Activated CD4-positive, alpha-beta memory T cell treated with anti-CD3 and anti-CD28 coated beads for 36 hours (primary cell): ENCODE measurements at regions not wholly inside any gene's neighbourhood (a gene's known extent, or its start where the extent isn't known, plus 50 kb on each side); places are given as distances from the start of the nearest gene placed in this dataset.

ENCODE experiments used
- CTCF ChIA-PET: fragments of 350-600 bp; sonication (Branson Sonifier 250); formaldehyde crosslinking; loops from one replicate; lab custom pipeline; 2021; ENCODE audit warnings: antibody characterized with exemption, inconsistent platforms; lab: Charles Lee
- POLR2A ChIA-PET: fragments of 350-600 bp; sonication (Branson Sonifier 250); formaldehyde crosslinking; loops from one replicate; lab custom pipeline; 2021; ENCODE audit warnings: antibody characterized with exemption; lab: Charles Lee
- DNase-seq: peaks from one replicate; pipeline ENCODE4 v3.0.0-alpha.2; 2020
- H3K27ac Mint-ChIP-seq: one replicate; pipeline ENCODE4 v1.8.0; 2021; ENCODE audit warnings: mixed read lengths
- H3K27me3 Mint-ChIP-seq: one replicate; pipeline ENCODE4 v1.8.0; 2021; ENCODE audit warnings: mixed read lengths
- H3K36me3 Mint-ChIP-seq: one replicate; pipeline ENCODE4 v1.8.0; 2021; ENCODE audit warnings: mixed read lengths
- H3K4me1 Mint-ChIP-seq: one replicate; pipeline ENCODE4 v1.8.0; 2021; ENCODE audit warnings: low read depth, mixed read lengths
- H3K4me3 Mint-ChIP-seq: one replicate; pipeline ENCODE4 v1.8.0; 2021; ENCODE audit warnings: mild to moderate bottlenecking, mixed read lengths
- H3K9me3 Mint-ChIP-seq: one replicate; pipeline ENCODE4 v1.8.0; 2021; ENCODE audit warnings: mixed read lengths
- intact Hi-C: fragments of 100-400 bp; cut with micrococcal nuclease; formaldehyde crosslinking; loops from one replicate; pipeline ENCODE4 v1.15.1; 2023

- Mint-ChIP-seq H3K4me1 (no peaks in the 10 kb centered on the region), H3K27me3 (peaks cover 11% of the 10 kb centered on the region), H3K4me3 (no peak overlapping the region), H3K36me3 (no peaks in the 10 kb centered on the region), H3K9me3 (no peaks in the 10 kb centered on the region), H3K27ac (no peak overlapping the region)
- intact Hi-C loops, result no loop called here
- DNase-seq, result no peak
- POLR2A ChIA-PET, result no interaction called here
- CTCF ChIA-PET, result interaction anchor here (0.8 kb wide), 1 partner anchor 83 kb away, joined by 4 read pairs; no protein-coding TSS in a partner anchor
Observed at GRCh38 chr15:94665676-94666441, 434.5 kb downstream of the MCTP2 start.

GRCh38 chr15:94666553-94666952, 435.2 kb downstream of the MCTP2 start:
- Mint-ChIP-seq H3K4me1 (no peaks in the 10 kb centered on the region), H3K4me3 (no peak overlapping the region), H3K9me3 (no peaks in the 10 kb centered on the region), H3K27me3 (peaks cover 11% of the 10 kb centered on the region), H3K36me3 (no peaks in the 10 kb centered on the region), H3K27ac (no peak overlapping the region)
- CTCF ChIA-PET, result no interaction called here
- DNase-seq, result no peak
- intact Hi-C loops, result no loop called here
- POLR2A ChIA-PET, result no interaction called here

- Mint-ChIP-seq H3K4me3 (no peak overlapping the region), H3K9me3 (no peaks in the 10 kb centered on the region), H3K27ac (no peak overlapping the region), H3K36me3 (no peaks in the 10 kb centered on the region), H3K27me3 (peaks cover 14% of the 10 kb centered on the region), H3K4me1 (no peaks in the 10 kb centered on the region)
- intact Hi-C loops, result no loop called here
- DNase-seq, result no peak
- CTCF ChIA-PET, result interaction anchor here (0.7 kb wide), 1 partner anchor 140 kb away, joined by 3 read pairs; no protein-coding TSS in a partner anchor
- POLR2A ChIA-PET, result no interaction called here
Observed at GRCh38 chr15:94667109-94667508, 435.7 kb downstream of the MCTP2 start.

- intact Hi-C loops, result loop anchor here (1.0 to 2.0 kb wide), 2 partner anchors 94 to 622 kb away; no protein-coding TSS in a partner anchor
- Mint-ChIP-seq H3K4me3 (no peak overlapping the region), H3K27me3 (peaks cover 9% of the 10 kb centered on the region), H3K4me1 (no peaks in the 10 kb centered on the region), H3K36me3 (no peaks in the 10 kb centered on the region), H3K27ac (no peak overlapping the region), H3K9me3 (no peaks in the 10 kb centered on the region)
- DNase-seq, result no peak
- CTCF ChIA-PET, result interaction anchor here (0.7 to 1.7 kb wide), 10 partner anchors 9 to 620 kb away, joined by 3 to 6 read pairs (median 4); no protein-coding TSS in a partner anchor
- POLR2A ChIA-PET, result no interaction called here
Observed at GRCh38 chr15:94670438-94671034, 439.2 kb downstream of the MCTP2 start.

- no peaks in the 10 kb centered on the region for H3K4me1 Mint-ChIP-seq
- H3K27ac Mint-ChIP-seq, result no peak overlapping the region
- H3K4me3 Mint-ChIP-seq, result no peak overlapping the region
- CTCF ChIA-PET, result interaction anchor here (0.6 to 1.7 kb wide), 3 partner anchors 619 to 1291 kb away, joined by 4 to 7 read pairs (median 5); no protein-coding TSS in a partner anchor
- H3K27me3 Mint-ChIP-seq, result peaks cover 6% of the 10 kb centered on the region
- no peak for DNase-seq
- H3K36me3 Mint-ChIP-seq, result no peaks in the 10 kb centered on the region
- POLR2A ChIA-PET, result no interaction called here
- intact Hi-C loops, result loop anchor here (2.0 kb wide), 1 partner anchor 95 kb away; no protein-coding TSS in a partner anchor
- H3K9me3 Mint-ChIP-seq, result no peaks in the 10 kb centered on the region
Observed at GRCh38 chr15:94671858-94672532, 440.6 kb downstream of the MCTP2 start.

- ChIA-PET CTCF (no interaction called here), POLR2A (no interaction called here)
- intact Hi-C loops, result no loop called here
- Mint-ChIP-seq H3K36me3 (no peaks in the 10 kb centered on the region), H3K27ac (no peak overlapping the region), H3K4me3 (no peak overlapping the region), H3K4me1 (no peaks in the 10 kb centered on the region), H3K27me3 (peaks cover 3% of the 10 kb centered on the region), H3K9me3 (no peaks in the 10 kb centered on the region)
- DNase-seq, result no peak
Observed at GRCh38 chr15:94673801-94674200, 442.4 kb downstream of the MCTP2 start.

GRCh38 chr15:94674296-94674695, 442.9 kb downstream of the MCTP2 start:
- ChIA-PET POLR2A (no interaction called here), CTCF (no interaction called here)
- Mint-ChIP-seq H3K27me3 (peaks cover 3% of the 10 kb centered on the region), H3K4me1 (no peaks in the 10 kb centered on the region), H3K36me3 (no peaks in the 10 kb centered on the region), H3K4me3 (no peak overlapping the region), H3K27ac (no peak overlapping the region), H3K9me3 (no peaks in the 10 kb centered on the region)
- no peak for DNase-seq
- intact Hi-C loops, result no loop called here

- Mint-ChIP-seq H3K27ac (no peak overlapping the region), H3K9me3 (no peaks in the 10 kb centered on the region), H3K4me1 (no peaks in the 10 kb centered on the region), H3K4me3 (no peak overlapping the region), H3K27me3 (no peaks in the 10 kb centered on the region), H3K36me3 (no peaks in the 10 kb centered on the region)
- DNase-seq, result no peak
- POLR2A ChIA-PET, result no interaction called here
- intact Hi-C loops, result no loop called here
- CTCF ChIA-PET, result no interaction called here
Observed at GRCh38 chr15:94677202-94677790, 445.9 kb downstream of the MCTP2 start.

- Mint-ChIP-seq H3K9me3 (no peaks in the 10 kb centered on the region), H3K4me3 (no peak overlapping the region), H3K27ac (no peak overlapping the region), H3K27me3 (no peaks in the 10 kb centered on the region), H3K36me3 (no peaks in the 10 kb centered on the region), H3K4me1 (no peaks in the 10 kb centered on the region)
- ChIA-PET POLR2A (no interaction called here), CTCF (no interaction called here)
- DNase-seq, result no peak
- intact Hi-C loops, result no loop called here
Observed at GRCh38 chr15:94682171-94682570, 450.8 kb downstream of the MCTP2 start.

- Mint-ChIP-seq H3K27me3 (no peaks in the 10 kb centered on the region), H3K27ac (no peak overlapping the region), H3K9me3 (no peaks in the 10 kb centered on the region), H3K36me3 (no peaks in the 10 kb centered on the region), H3K4me3 (no peak overlapping the region), H3K4me1 (no peaks in the 10 kb centered on the region)
- ChIA-PET CTCF (no interaction called here), POLR2A (no interaction called here)
- DNase-seq, result no peak
- intact Hi-C loops, result no loop called here
Observed at GRCh38 chr15:94683902-94684301, 452.5 kb downstream of the MCTP2 start.

- CTCF ChIA-PET, result no interaction called here
Observed at GRCh38 chr15:94691169-94691568, 459.8 kb downstream of the MCTP2 start.

GRCh38 chr15:94692710-94693109, 461.3 kb downstream of the MCTP2 start:
- no peaks in the 10 kb centered on the region for H3K27me3 Mint-ChIP-seq
- no peaks in the 10 kb centered on the region for H3K36me3 Mint-ChIP-seq
- intact Hi-C loops, result no loop called here
- no peak for DNase-seq
- ChIA-PET POLR2A (no interaction called here), CTCF (no interaction called here)
- no peak overlapping the region for H3K27ac Mint-ChIP-seq
- H3K9me3 Mint-ChIP-seq, result no peaks in the 10 kb centered on the region
- no peak overlapping the region for H3K4me3 Mint-ChIP-seq
- H3K4me1 Mint-ChIP-seq, result no peaks in the 10 kb centered on the region

More at GRCh38 chr15:94691169-94691568, 459.8 kb downstream of the MCTP2 start:
- DNase-seq, result no peak
- Mint-ChIP-seq H3K27me3 (no peaks in the 10 kb centered on the region), H3K27ac (no peak overlapping the region), H3K36me3 (no peaks in the 10 kb centered on the region), H3K4me3 (no peak overlapping the region), H3K9me3 (no peaks in the 10 kb centered on the region), H3K4me1 (no peaks in the 10 kb centered on the region)
- intact Hi-C loops, result no loop called here
- POLR2A ChIA-PET, result no interaction called here
